Caco-2 (cell line): ENCODE measurements at regions not wholly inside any gene's neighbourhood (a gene's known extent, or its start where the extent isn't known, plus 50 kb on each side); places are given as distances from the start of the nearest gene placed in this dataset.
"Not testable (repeated sequence)": the region's sequence is repeated elsewhere in the genome, so short reads cannot be mapped to it uniquely, and the experiment has no call there.

Experiments used
- BruUV-seq: library from RNA; stranded (reverse); fragments of 400-500 nt; replicated peaks from 2 replicates; lab custom pipeline; 2021; lab: Mats Ljungman, UMichigan
- CTCF ChIA-PET: fragments of 300-600 bp; sonication (Branson Sonifier 250); formaldehyde crosslinking; loops from one replicate; lab custom pipeline; 2022; ENCODE audit warnings: antibody characterized with exemption; lab: Charles Lee
- POLR2A ChIA-PET: fragments of 300-600 bp; sonication (Branson Sonifier 250); formaldehyde crosslinking; loops from one replicate; lab custom pipeline; 2022; ENCODE audit warnings: antibody characterized with exemption; lab: Charles Lee
- DNase-seq, 2 experiments: peaks; one replicate each; pipeline versions ENCODE4 v3.0.0 to v3.0.0-alpha.2; 2020 to 2022
- H3K27me3 ChIP-seq: replicated peaks from 2 replicates; pipeline ENCODE4 v1.6.0; 2011; ENCODE audit warnings: low read length; ENCODE audit not compliant: control insufficient read depth, insufficient read depth
- H3K36me3 ChIP-seq: 2 replicates; pipeline ENCODE4 v1.5.1; 2011; ENCODE audit warnings: low read length; ENCODE audit not compliant: control insufficient read depth, insufficient read depth
- H3K4me1 ChIP-seq: fragments of 250-450 bp; sonication (Bioruptor Pico); 2 replicates; pipeline ENCODE4 v1.5.1; 2020; ENCODE audit warnings: mild to moderate bottlenecking
- H3K4me3 ChIP-seq: 2 replicates; pipeline ENCODE4 v1.5.1; 2011; ENCODE audit warnings: low read depth, mild to moderate bottlenecking, control low read depth, low read length
- H3K9me3 ChIP-seq: fragments of 250-450 bp; sonication (Bioruptor Pico); 2 replicates; pipeline ENCODE4 v1.5.1; 2020; ENCODE audit warnings: mild to moderate bottlenecking, moderate library complexity
- H3K27ac Mint-ChIP-seq: one replicate; pipeline ENCODE4 v1.8.0; 2022; ENCODE audit warnings: mixed read lengths; ENCODE audit not compliant: unreplicated experiment
- H3K27me3 Mint-ChIP-seq: one replicate; pipeline ENCODE4 v1.8.0; 2022; ENCODE audit warnings: mixed read lengths; ENCODE audit not compliant: insufficient read depth, unreplicated experiment
- H3K36me3 Mint-ChIP-seq: one replicate; pipeline ENCODE4 v1.8.0; 2022; ENCODE audit warnings: mild to moderate bottlenecking, mixed read lengths; ENCODE audit not compliant: insufficient read depth, unreplicated experiment
- H3K4me1 Mint-ChIP-seq: one replicate; pipeline ENCODE4 v1.8.0; 2022; ENCODE audit warnings: low read depth, mixed read lengths; ENCODE audit not compliant: unreplicated experiment
- H3K4me3 Mint-ChIP-seq: one replicate; pipeline ENCODE4 v1.8.0; 2022; ENCODE audit warnings: mild to moderate bottlenecking, moderate library complexity, mixed read lengths; ENCODE audit not compliant: unreplicated experiment
- H3K9me3 Mint-ChIP-seq: one replicate; pipeline ENCODE4 v1.8.0; 2022; ENCODE audit warnings: mixed read lengths; ENCODE audit not compliant: unreplicated experiment
- CTCF ChIP-seq, 2 experiments: fragments of 200-600 bp in 1 of 2; IDR thresholded peaks; 1 replicate in 1 of 2; 2 replicates in 1 of 2; pipeline versions ENCODE4 v1.5.1 to v1.8.0; 2011 to 2022; ENCODE audit warnings: antibody characterized with exemption in 1 of 2, control low read depth in 1 of 2, inconsistent platforms in 1 of 2, low read depth in 1 of 2, low read length in 1 of 2, mild to moderate bottlenecking in 1 of 2, moderate library complexity in 1 of 2; ENCODE audit not compliant: insufficient read depth in 1 of 2, severe bottlenecking in 1 of 2, unreplicated experiment in 1 of 2
- intact Hi-C: fragments of 100-400 bp; cut with micrococcal nuclease; formaldehyde crosslinking; loops from one replicate; pipeline ENCODE4 v1.10.0; 2022; ENCODE audit not compliant: unreplicated experiment

GRCh38 chr13:95418946-95419345 lies 117.7 kb upstream of the ABCC4 start:
- no peak overlapping the region for H3K4me3 ChIP-seq
- no peaks in the 10 kb centered on the region for H3K4me1 ChIP-seq
- BruUV-seq: no TSS peak
- no peaks in the 10 kb centered on the region for H3K4me1 Mint-ChIP-seq
- no peaks in the 10 kb centered on the region for H3K27me3 ChIP-seq
- H3K36me3 ChIP-seq: no peaks in the 10 kb centered on the region
- no peaks in the 10 kb centered on the region for H3K9me3 ChIP-seq
- no peak overlapping the region for H3K27ac Mint-ChIP-seq
- H3K4me3 Mint-ChIP-seq: no peak overlapping the region
- intact Hi-C loops: no loop called here
- no peak for TF ChIP-seq CTCF (IDR thresholded peaks at IDR 0.05; ENCODE audit: insufficient read depth in 1 of 2, low read depth in 1 of 2, low read length in 1 of 2, severe bottlenecking in 1 of 2, unreplicated experiment in 1 of 2)
- ChIA-PET POLR2A (no interaction called here), CTCF (no interaction called here)
- H3K9me3 Mint-ChIP-seq: no peaks in the 10 kb centered on the region
- H3K27me3 Mint-ChIP-seq: peaks cover 5% of the 10 kb centered on the region
- no peak for DNase-seq
- H3K36me3 Mint-ChIP-seq: no peaks in the 10 kb centered on the region

- H3K4me1 ChIP-seq: no peaks in the 10 kb centered on the region
- H3K27me3 ChIP-seq: no peaks in the 10 kb centered on the region
- no peak overlapping the region for H3K4me3 ChIP-seq
- no TSS peak for BruUV-seq
- H3K9me3 ChIP-seq: no peaks in the 10 kb centered on the region
- no peaks in the 10 kb centered on the region for H3K9me3 Mint-ChIP-seq
- ChIA-PET CTCF (no interaction called here), POLR2A (no interaction called here)
- H3K4me1 Mint-ChIP-seq: no peaks in the 10 kb centered on the region
- no peak for DNase-seq
- peaks cover 5% of the 10 kb centered on the region for H3K27me3 Mint-ChIP-seq
- H3K36me3 Mint-ChIP-seq: no peaks in the 10 kb centered on the region
- H3K27ac Mint-ChIP-seq: no peak overlapping the region
- no peak for TF ChIP-seq CTCF (IDR thresholded peaks at IDR 0.05; ENCODE audit: insufficient read depth in 1 of 2, low read depth in 1 of 2, low read length in 1 of 2, severe bottlenecking in 1 of 2, unreplicated experiment in 1 of 2)
- no peaks in the 10 kb centered on the region for H3K36me3 ChIP-seq
- no peak overlapping the region for H3K4me3 Mint-ChIP-seq
- intact Hi-C loops: no loop called here
Measured at GRCh38 chr13:95420501-95420900, 119.2 kb upstream of the ABCC4 start.

- CTCF ChIA-PET: no interaction called here
- no TSS peak for BruUV-seq
- POLR2A ChIA-PET: no interaction called here
Measured at GRCh38 chr13:95426631-95427030, 125.4 kb upstream of the ABCC4 start.

GRCh38 chr13:95430525-95430924 lies 122.0 kb upstream of the CLDN10 start:
- not testable (repeated sequence) for H3K4me3 Mint-ChIP-seq, BruUV-seq, H3K4me1 Mint-ChIP-seq

More at GRCh38 chr13:95426631-95427030, 125.4 kb upstream of the ABCC4 start:
- Histone ChIP-seq H3K27me3 (no peaks in the 10 kb centered on the region), H3K4me1 (no peaks in the 10 kb centered on the region), H3K4me3 (no peak overlapping the region), H3K9me3 (no peaks in the 10 kb centered on the region), H3K36me3 (no peaks in the 10 kb centered on the region)
- intact Hi-C loops: no loop called here
- TF ChIP-seq CTCF (IDR thresholded peaks at IDR 0.05; ENCODE audit: insufficient read depth in 1 of 2, low read depth in 1 of 2, low read length in 1 of 2, severe bottlenecking in 1 of 2, unreplicated experiment in 1 of 2): no peak
- Mint-ChIP-seq H3K9me3 (no peaks in the 10 kb centered on the region), H3K4me1 (no peaks in the 10 kb centered on the region), H3K36me3 (no peaks in the 10 kb centered on the region), H3K27me3 (peaks cover 7% of the 10 kb centered on the region), H3K27ac (no peak overlapping the region), H3K4me3 (no peak overlapping the region)
- no peak for DNase-seq

More at GRCh38 chr13:95430525-95430924, 122.0 kb upstream of the CLDN10 start:
- POLR2A ChIA-PET, H3K27me3 ChIP-seq, H3K36me3 ChIP-seq, DNase-seq, H3K4me3 ChIP-seq, H3K9me3 ChIP-seq, H3K27me3 Mint-ChIP-seq, H3K27ac Mint-ChIP-seq, CTCF ChIA-PET, H3K4me1 ChIP-seq, H3K9me3 Mint-ChIP-seq, H3K36me3 Mint-ChIP-seq, intact Hi-C loops: not testable (repeated sequence)
